Right lobe of liver (tissue), 6 donors: ENCODE measurements at regions not wholly inside any gene's neighbourhood (a gene's known extent, or its start where the extent isn't known, plus 50 kb on each side); places are given as distances from the start of the nearest gene placed in this dataset.

Experiments
- ATAC-seq, 4 donors: fragments of 200-7000 bp; cut with Tn5 transposase; one replicate each; pipeline ENCODE4 v1.9.1; 2020; ENCODE audit warnings: mild to moderate bottlenecking in 4 of 4, moderate library complexity in 4 of 4
- DNase-seq, 3 donors: peaks; one replicate each; pipeline ENCODE4 v3.0.0-alpha.2; 2020
- H3K27ac ChIP-seq, 3 donors: fragments of 200-600 bp; one replicate each; pipeline ENCODE4 v1.8.0; 2022
- H3K27me3 ChIP-seq, 2 donors: fragments of 200-600 bp; one replicate each; pipeline ENCODE4 v1.8.0; 2022
- H3K36me3 ChIP-seq, 4 donors: fragments of 200-600 bp; sonication (generic) in 1 of 4; one replicate each; pipeline versions ENCODE4 v1.5.1 to v1.8.0; 2017 to 2022; ENCODE audit warnings: control low read depth in 1 of 4
- H3K4me1 ChIP-seq, 4 donors: fragments of 200-600 bp; sonication (generic) in 1 of 4; one replicate each; pipeline versions ENCODE4 v1.5.1 to v1.8.0; 2017 to 2022; ENCODE audit warnings: control low read depth in 1 of 4
- H3K4me3 ChIP-seq, 3 donors: fragments of 200-600 bp; one replicate each; pipeline ENCODE4 v1.8.0; 2022
- H3K9me3 ChIP-seq, 4 donors: fragments of 200-600 bp; sonication (generic) in 1 of 4; one replicate each; pipeline versions ENCODE4 v1.5.1 to v1.8.0; 2017 to 2022; ENCODE audit warnings: control low read depth in 1 of 4
- CTCF ChIP-seq, 4 donors: fragments of 200-600 bp in 3 of 4; fragments of 450-650 bp in 1 of 4; IDR thresholded peaks; one replicate each; pipeline versions ENCODE4 v1.5.1 to v1.8.0; 2016 to 2022; ENCODE audit warnings: antibody characterized with exemption in 4 of 4, mild to moderate bottlenecking in 2 of 4
- POLR2A ChIP-seq: fragments of 450-650 bp; IDR thresholded peaks from one replicate; pipeline ENCODE4 v1.6.1; 2017; ENCODE audit warnings: antibody characterized with exemption, mild to moderate bottlenecking
- WGBS: methylation state at CpG from one replicate; pipeline ENCODE4 v1.1.6; 2018; ENCODE audit warnings: low coverage, low lambda C conversion rate; ENCODE audit not compliant: insufficient coverage; ENCODE audit errors: missing lambda C conversion rate; 5-methylcytosine and 5-hydroxymethylcytosine counted together
- intact Hi-C, 2 donors: fragments of 100-400 bp; cut with DNase I; formaldehyde crosslinking; loops; one replicate each; pipeline versions ENCODE4 v1.11.2 to v1.14.1; 2022
- donor health status: DM: no; HTN: yes; CAD: no.
- donor health status: DM: no; HTN: no; CAD: no.
- donor health status: DM: no; HTN: no; CAD: no.
- donor health status: DM: no; HTN: yes; CAD: no.
- donor health status: DM: no; HTN: yes; CAD: no.

DNA sequence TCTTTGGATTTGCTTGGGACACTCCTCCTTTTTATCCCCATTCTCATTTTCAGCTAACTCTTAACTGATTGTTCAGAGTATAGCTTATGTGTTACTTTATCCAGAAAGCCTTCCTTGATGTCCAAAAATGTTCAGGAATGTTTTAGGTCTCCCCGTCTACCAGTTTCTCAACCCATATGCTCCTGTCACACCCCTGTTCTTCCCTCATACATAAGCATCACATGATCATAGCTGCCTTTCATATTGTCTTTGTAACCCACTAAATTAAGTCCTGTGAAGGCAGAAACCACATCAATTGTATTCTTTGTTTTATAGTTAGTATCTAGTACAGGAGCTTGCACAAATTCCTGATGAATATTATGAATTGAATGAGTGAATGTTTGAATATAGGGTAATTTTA lies 321.9 kb upstream of the ACTBL2 start:
- H3K36me3 ChIP-seq = no peaks in the 10 kb centered on the region
- ATAC-seq (no peak), DNase-seq (no peak)
- no peaks in the 10 kb centered on the region for H3K27me3 ChIP-seq
- H3K9me3 ChIP-seq = no peaks in the 10 kb centered on the region
- intact Hi-C loops = no loop called here
- H3K4me3 ChIP-seq = no peak overlapping the region
- no peaks in the 10 kb centered on the region for H3K4me1 ChIP-seq
- no peak overlapping the region for H3K27ac ChIP-seq
- WGBS = 89% methylated on average over 1 of the region's 1 CpG
- TF ChIP-seq CTCF (IDR thresholded peaks at IDR 0.05) (no peak), POLR2A (no peak)

DNA sequence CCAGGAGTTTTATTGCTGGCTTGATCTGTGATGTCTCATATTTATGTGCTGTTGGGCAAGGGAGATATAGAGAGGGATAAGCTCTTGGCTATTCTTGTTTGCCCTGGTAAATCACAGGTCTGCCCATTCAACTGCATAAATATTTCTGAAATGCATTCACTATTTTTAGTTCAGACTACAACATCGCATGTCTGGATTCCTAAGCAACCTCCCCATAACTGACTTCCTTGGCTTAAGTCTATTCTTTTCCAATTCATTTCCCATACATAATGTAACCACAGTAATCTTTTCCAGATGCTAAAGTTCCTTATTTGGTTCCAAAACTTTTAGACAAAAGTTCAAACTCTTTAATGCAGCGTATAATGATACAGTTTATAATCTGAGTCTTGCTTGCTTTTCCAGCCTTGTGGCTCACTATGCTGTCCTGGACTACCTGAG lies 321.4 kb upstream of the ACTBL2 start:
- ATAC-seq (no peak), DNase-seq (no peak)
- WGBS = 94% methylated on average over 2 of the region's 2 CpGs
- Histone ChIP-seq H3K4me1 (no peaks in the 10 kb centered on the region), H3K4me3 (no peak overlapping the region), H3K9me3 (no peaks in the 10 kb centered on the region), H3K27me3 (no peaks in the 10 kb centered on the region), H3K36me3 (no peaks in the 10 kb centered on the region), H3K27ac (no peak overlapping the region)
- TF ChIP-seq POLR2A (no peak), CTCF (IDR thresholded peaks at IDR 0.05) (no peak)
- intact Hi-C loops = no loop called here

- WGBS = 77% methylated on average over 3 of the region's 3 CpGs
- no peak for ATAC-seq
- intact Hi-C loops = no loop called here
Measured at GRCh38 chr5:57802131-57802530, 319.5 kb upstream of the ACTBL2 start.

GRCh38 chr5:57795203-57795602 lies 312.6 kb upstream of the ACTBL2 start:
- no peak for DNase-seq
- intact Hi-C loops = no loop called here
- Histone ChIP-seq H3K4me3 (no peak overlapping the region), H3K27me3 (no peaks in the 10 kb centered on the region), H3K9me3 (no peaks in the 10 kb centered on the region), H3K27ac (no peak overlapping the region), H3K36me3 (no peaks in the 10 kb centered on the region), H3K4me1 (no peaks in the 10 kb centered on the region)
- 89% methylated on average over 1 of the region's 1 CpG for WGBS
- no peak for ATAC-seq
- TF ChIP-seq POLR2A = no peak
- TF ChIP-seq CTCF (IDR thresholded peaks at IDR 0.05) = no peak

More at GRCh38 chr5:57802131-57802530, 319.5 kb upstream of the ACTBL2 start:
- no peaks in the 10 kb centered on the region for H3K9me3 ChIP-seq
- H3K4me3 ChIP-seq = no peak overlapping the region
- no peak for DNase-seq
- H3K4me1 ChIP-seq = no peaks in the 10 kb centered on the region
- TF ChIP-seq POLR2A = no peak
- TF ChIP-seq CTCF (IDR thresholded peaks at IDR 0.05) = no peak
- no peaks in the 10 kb centered on the region for H3K36me3 ChIP-seq
- H3K27ac ChIP-seq = no peak overlapping the region
- no peaks in the 10 kb centered on the region for H3K27me3 ChIP-seq

- WGBS = 67% methylated on average over 1 of the region's 1 CpG
- DNase-seq (no peak), ATAC-seq (no peak)
- H3K27me3 ChIP-seq = no peaks in the 10 kb centered on the region
- intact Hi-C loops = no loop called here
- no peaks in the 10 kb centered on the region for H3K4me1 ChIP-seq
- H3K36me3 ChIP-seq = no peaks in the 10 kb centered on the region
- TF ChIP-seq POLR2A = no peak
- no peak for TF ChIP-seq CTCF (IDR thresholded peaks at IDR 0.05)
- H3K4me3 ChIP-seq = no peak overlapping the region
- no peaks in the 10 kb centered on the region for H3K9me3 ChIP-seq
- no peak overlapping the region for H3K27ac ChIP-seq
Measured at GRCh38 chr5:57791875-57792274, 309.3 kb upstream of the ACTBL2 start.
